ENCODE measurements at regions not wholly inside any gene's neighbourhood (a gene's known extent, or its start where the extent isn't known, plus 50 kb on each side); places are given as distances from the start of the nearest gene placed in this dataset.

DNA sequence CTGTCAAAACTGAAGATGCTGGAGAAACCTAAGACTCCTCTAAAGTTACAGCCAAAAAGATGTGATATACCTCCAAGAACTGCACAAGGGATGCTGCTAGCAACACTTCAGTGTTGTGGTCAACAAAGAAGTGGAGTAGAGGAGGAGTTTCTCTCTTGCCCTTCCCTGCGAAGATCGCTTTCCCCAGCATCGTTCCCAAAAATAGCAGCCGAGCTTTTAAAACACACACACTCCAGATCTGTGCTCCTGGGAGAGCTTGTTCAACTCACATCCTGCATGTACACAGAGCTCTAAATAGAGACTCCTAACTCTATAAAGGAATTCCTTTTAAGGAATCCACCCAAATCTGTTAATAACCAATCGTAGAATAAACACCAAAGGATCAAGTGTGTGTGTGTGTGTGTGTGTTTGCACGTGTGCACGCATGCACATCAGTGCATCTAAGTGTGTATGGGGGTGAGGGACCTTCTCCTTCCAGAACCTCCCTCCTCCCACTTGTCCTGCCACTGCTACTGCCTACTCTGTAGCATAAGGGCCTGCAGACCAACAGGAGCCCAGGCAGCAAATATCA, 58.5 kb downstream of the PSMG1 start:
- H3K36me3 ChIP-seq (replicated peaks in 1 of 2; ENCODE audit: insufficient read depth in 1 of 2, low read depth in 2 of 2) = no peaks in the 10 kb centered on the region
- no peak overlapping the region for H3K4me3 ChIP-seq
- intact Hi-C loops (cut with DNase I) = no loop called here
- no peak overlapping the region for H3K27ac ChIP-seq
- no peaks in the 10 kb centered on the region for H3K9me3 ChIP-seq
- WGBS, 2 donors = 52 to 66% methylated on average over 7 of the region's 7 CpGs
- no peaks in the 10 kb centered on the region for H3K27me3 ChIP-seq
- ATAC-seq (no peak), DNase-seq (no peak)
- TF ChIP-seq POLR2A (IDR thresholded peaks at IDR 0.05) = no peak
- TF ChIP-seq, protein P1, sequence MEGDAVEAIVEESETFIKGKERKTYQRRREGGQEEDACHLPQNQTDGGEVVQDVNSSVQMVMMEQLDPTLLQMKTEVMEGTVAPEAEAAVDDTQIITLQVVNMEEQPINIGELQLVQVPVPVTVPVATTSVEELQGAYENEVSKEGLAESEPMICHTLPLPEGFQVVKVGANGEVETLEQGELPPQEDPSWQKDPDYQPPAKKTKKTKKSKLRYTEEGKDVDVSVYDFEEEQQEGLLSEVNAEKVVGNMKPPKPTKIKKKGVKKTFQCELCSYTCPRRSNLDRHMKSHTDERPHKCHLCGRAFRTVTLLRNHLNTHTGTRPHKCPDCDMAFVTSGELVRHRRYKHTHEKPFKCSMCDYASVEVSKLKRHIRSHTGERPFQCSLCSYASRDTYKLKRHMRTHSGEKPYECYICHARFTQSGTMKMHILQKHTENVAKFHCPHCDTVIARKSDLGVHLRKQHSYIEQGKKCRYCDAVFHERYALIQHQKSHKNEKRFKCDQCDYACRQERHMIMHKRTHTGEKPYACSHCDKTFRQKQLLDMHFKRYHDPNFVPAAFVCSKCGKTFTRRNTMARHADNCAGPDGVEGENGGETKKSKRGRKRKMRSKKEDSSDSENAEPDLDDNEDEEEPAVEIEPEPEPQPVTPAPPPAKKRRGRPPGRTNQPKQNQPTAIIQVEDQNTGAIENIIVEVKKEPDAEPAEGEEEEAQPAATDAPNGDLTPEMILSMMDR (IDR thresholded peaks at IDR 0.05) = no peak
- H3K4me1 ChIP-seq = no peaks in the 10 kb centered on the region

DNA sequence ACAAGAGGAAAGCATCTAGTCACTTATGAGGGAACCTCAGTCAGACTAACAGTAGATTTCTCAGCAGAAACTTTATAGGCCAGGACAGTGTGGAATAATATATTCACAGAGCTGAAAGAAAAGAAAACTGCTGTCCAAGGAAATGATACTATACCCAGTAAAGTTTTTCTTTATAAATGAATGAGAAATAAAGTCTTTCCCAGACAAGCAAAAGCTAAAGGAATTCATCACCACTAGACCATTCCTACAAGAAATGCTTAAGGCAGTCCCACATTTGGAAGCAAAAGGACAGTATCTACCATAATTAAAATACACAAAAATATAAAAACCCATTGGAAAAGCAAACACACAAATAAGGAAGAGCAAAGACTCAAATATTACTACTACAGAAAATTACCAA, 59.9 kb downstream of the PSMG1 start:
- Histone ChIP-seq H3K4me3 (no peak overlapping the region), H3K27me3 (no peaks in the 10 kb centered on the region), H3K36me3 (replicated peaks in 1 of 2; ENCODE audit: insufficient read depth in 1 of 2, low read depth in 2 of 2) (no peaks in the 10 kb centered on the region), H3K9me3 (no peaks in the 10 kb centered on the region), H3K27ac (no peak overlapping the region), H3K4me1 (no peaks in the 10 kb centered on the region)
- ATAC-seq (no peak), DNase-seq (no peak)
- intact Hi-C loops (cut with DNase I) = no loop called here
- TF ChIP-seq POLR2A (IDR thresholded peaks at IDR 0.05) = no peak

DNA sequence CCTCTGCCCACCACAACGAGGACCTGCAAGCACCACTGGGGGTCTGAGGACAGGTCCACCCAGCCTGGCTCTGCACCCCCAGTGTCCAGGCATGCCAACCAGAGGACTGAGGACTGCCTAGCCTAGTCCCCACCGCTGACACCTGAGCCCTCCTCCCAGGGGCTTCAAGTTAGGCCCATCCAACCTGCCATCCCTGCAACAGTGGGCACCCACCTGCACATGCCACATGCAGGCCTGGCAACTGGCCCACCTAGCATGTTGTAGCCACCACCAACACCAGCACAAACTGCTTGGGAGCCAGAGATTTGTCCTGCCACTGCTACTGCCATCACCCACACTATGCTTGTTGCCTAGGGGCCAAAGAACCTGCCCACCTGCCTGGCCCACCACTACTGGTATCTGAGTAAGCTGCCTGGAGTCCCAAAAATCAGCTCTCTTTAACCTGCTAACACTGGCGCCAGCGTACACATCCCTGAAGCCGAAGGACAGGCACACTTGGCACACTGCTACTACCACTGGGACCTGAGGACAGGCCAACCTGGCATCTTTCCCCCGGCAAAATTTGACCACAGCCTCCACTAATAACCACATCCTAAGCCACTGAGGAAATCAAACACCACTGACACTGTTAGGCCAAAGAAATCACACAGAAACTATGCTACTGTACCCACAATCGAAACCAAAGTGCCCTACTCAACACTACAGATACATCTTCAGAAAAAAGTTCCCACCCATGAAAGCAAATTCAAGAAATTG, 61.5 kb downstream of the PSMG1 start:
- no peak for ATAC-seq
- WGBS, 2 donors = 68 to 80% methylated on average over 3 to 7 of the region's 7 CpGs
- intact Hi-C loops (cut with DNase I) = no loop called here
- TF ChIP-seq, protein P1 (IDR thresholded peaks at IDR 0.05) = no peak
- TF ChIP-seq POLR2A (IDR thresholded peaks at IDR 0.05) = no peak
- Histone ChIP-seq H3K36me3 (replicated peaks in 1 of 2; ENCODE audit: insufficient read depth in 1 of 2, low read depth in 2 of 2) (no peaks in the 10 kb centered on the region), H3K4me1 (no peaks in the 10 kb centered on the region), H3K9me3 (no peaks in the 10 kb centered on the region), H3K27ac (no peak overlapping the region), H3K4me3 (no peak overlapping the region), H3K27me3 (no peaks in the 10 kb centered on the region)
- DNase-seq = no peak

DNA sequence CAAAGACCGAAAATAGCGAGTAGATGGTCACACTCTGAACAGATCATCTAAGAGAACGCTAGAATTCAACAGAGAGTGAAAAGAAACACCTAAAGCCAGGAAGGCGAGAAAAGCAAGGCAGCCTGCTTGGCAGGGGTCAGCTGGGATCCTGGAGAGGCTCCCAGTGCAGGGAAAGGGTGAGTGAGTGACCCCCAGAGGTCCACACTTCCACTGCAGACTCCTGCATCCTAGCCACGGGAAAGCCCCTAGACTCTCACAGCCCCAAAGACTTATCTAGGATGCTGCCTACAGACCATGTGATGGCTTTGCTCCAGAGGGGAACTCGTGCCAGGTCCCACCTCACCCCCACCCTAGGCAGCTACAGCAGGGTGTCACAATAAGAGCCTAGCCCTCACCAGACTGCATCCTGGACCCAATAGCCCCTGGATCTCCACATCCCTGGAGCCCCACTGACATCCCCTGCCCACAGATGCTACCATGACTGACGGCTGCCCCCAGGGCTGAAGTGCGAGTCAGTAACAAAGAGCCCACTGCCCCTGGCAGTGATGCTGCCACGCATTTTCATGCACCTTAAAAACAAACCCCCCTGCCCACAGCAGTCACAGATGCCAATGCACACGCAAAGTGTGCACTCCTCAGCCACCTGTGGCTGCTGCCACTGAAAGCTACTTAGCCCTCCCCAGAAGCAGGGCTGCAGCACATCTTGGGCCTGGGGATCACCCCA, 62.2 kb downstream of the PSMG1 start:
- ATAC-seq (no peak), DNase-seq (no peak)
- 54 to 55% methylated on average over 10 of the region's 10 CpGs for WGBS, 2 donors
- TF ChIP-seq, protein P1 (IDR thresholded peaks at IDR 0.05) = no peak
- TF ChIP-seq POLR2A (IDR thresholded peaks at IDR 0.05) = no peak
- Histone ChIP-seq H3K36me3 (replicated peaks in 1 of 2; ENCODE audit: insufficient read depth in 1 of 2, low read depth in 2 of 2) (no peaks in the 10 kb centered on the region), H3K9me3 (no peaks in the 10 kb centered on the region), H3K27ac (no peak overlapping the region), H3K4me1 (no peaks in the 10 kb centered on the region), H3K4me3 (no peak overlapping the region), H3K27me3 (no peaks in the 10 kb centered on the region)
- intact Hi-C loops (cut with DNase I) = no loop called here

DNA sequence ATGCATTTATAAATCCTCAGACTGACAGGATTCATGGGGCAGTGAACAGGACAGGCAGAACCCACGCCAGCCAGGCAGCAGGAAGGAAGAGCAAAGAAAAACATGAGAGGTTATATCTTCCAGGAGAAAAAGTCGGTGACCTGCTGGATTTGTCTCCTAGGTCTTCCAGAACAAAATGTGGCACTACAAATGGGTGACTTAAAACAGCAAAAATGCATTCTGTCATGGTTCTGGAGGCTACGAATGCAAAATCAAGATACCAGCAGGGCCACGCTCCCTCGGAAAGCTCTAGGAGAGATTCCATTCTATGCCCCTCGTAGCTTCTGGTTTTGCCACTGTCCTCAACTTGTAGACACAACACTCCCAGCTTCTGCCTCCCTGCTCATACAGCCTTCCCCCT, 63.4 kb downstream of the PSMG1 start:
- intact Hi-C loops (cut with DNase I) = no loop called here
- ATAC-seq = no peak
- no peaks in the 10 kb centered on the region for H3K27me3 ChIP-seq
- H3K9me3 ChIP-seq = no peaks in the 10 kb centered on the region
- H3K36me3 ChIP-seq (replicated peaks in 1 of 2; ENCODE audit: insufficient read depth in 1 of 2, low read depth in 2 of 2) = no peaks in the 10 kb centered on the region
- no peak for TF ChIP-seq POLR2A (IDR thresholded peaks at IDR 0.05)
- TF ChIP-seq, protein P1 (IDR thresholded peaks at IDR 0.05) = no peak
- no peaks in the 10 kb centered on the region for H3K4me1 ChIP-seq
- no peak overlapping the region for H3K4me3 ChIP-seq
- no peak for DNase-seq
- H3K27ac ChIP-seq = no peak overlapping the region
- WGBS, 2 donors = 61 to 70% methylated on average over 6 of the region's 6 CpGs

All from body of pancreas (tissue), 4 donors.